GM23338 (cell line): ENCODE measurements at regions not wholly inside any gene's neighbourhood (a gene's known extent, or its start where the extent isn't known, plus 50 kb on each side); places are given as distances from the start of the nearest gene placed in this dataset.

ENCODE experiments used
- ATAC-seq: fragments of 200-7000 bp; cut with Tn5 transposase; 3 replicates; pipeline ENCODE4 v1.9.1; 2020
- DNase-seq: peaks from one replicate; pipeline ENCODE4 v3.0.0-alpha.2; 2015; ENCODE audit warnings: low spot score
- H2AFZ ChIP-seq: fragments of 200-600 bp; sonication (generic); 2 replicates; pipeline ENCODE4 v1.8.0; 2016; ENCODE audit warnings: antibody characterized with exemption, mild to moderate bottlenecking, moderate library complexity
- H3F3A ChIP-seq: fragments of 200-600 bp; sonication (generic); replicated peaks from 2 replicates; pipeline ENCODE4 v1.8.0; 2017; ENCODE audit warnings: antibody characterized with exemption, mixed run types, low read depth
- H3K27ac ChIP-seq: fragments of 200-600 bp; sonication (generic); 2 replicates; pipeline ENCODE4 v1.6.1; 2016; ENCODE audit warnings: low read depth
- H3K27me3 ChIP-seq: fragments of 200-600 bp; sonication (generic); 2 replicates; pipeline ENCODE4 v1.8.0; 2016; ENCODE audit warnings: mild to moderate bottlenecking, mixed run types, moderate library complexity; ENCODE audit not compliant: insufficient read depth
- H3K36me3 ChIP-seq: fragments of 200-600 bp; sonication (generic); 2 replicates; pipeline ENCODE4 v1.8.0; 2016; ENCODE audit warnings: mild to moderate bottlenecking; ENCODE audit not compliant: insufficient read depth
- H3K4me1 ChIP-seq: fragments of 200-600 bp; sonication (generic); 2 replicates; pipeline ENCODE4 v1.8.0; 2016; ENCODE audit warnings: mild to moderate bottlenecking, moderate library complexity; ENCODE audit not compliant: insufficient read depth
- H3K4me2 ChIP-seq: fragments of 200-600 bp; sonication (generic); 2 replicates; pipeline ENCODE4 v1.7.1; 2017; ENCODE audit warnings: mixed run types
- H3K4me3 ChIP-seq: fragments of 200-600 bp; sonication (generic); 2 replicates; pipeline ENCODE4 v1.6.1; 2016; ENCODE audit warnings: mixed run types
- H3K79me2 ChIP-seq: fragments of 200-600 bp; sonication (generic); replicated peaks from 2 replicates; pipeline ENCODE4 v1.8.0; 2017; ENCODE audit warnings: mild to moderate bottlenecking; ENCODE audit not compliant: insufficient read depth
- H3K9me2 ChIP-seq: fragments of 200-600 bp; sonication (generic); 2 replicates; pipeline ENCODE4 v1.8.0; 2017; ENCODE audit not compliant: insufficient read depth
- H4K20me1 ChIP-seq: fragments of 200-600 bp; sonication (generic); replicated peaks from 2 replicates; pipeline ENCODE4 v1.8.0; 2017; ENCODE audit warnings: mild to moderate bottlenecking; ENCODE audit not compliant: insufficient read depth
- H3K27ac Mint-ChIP-seq: 2 replicates; pipeline ENCODE4 v1.8.0; 2020; ENCODE audit warnings: inconsistent platforms, mild to moderate bottlenecking, moderate library complexity, mixed read lengths
- H3K27me3 Mint-ChIP-seq: 3 replicates; pipeline ENCODE4 v1.8.0; 2022; ENCODE audit warnings: low read depth, mild to moderate bottlenecking, moderate library complexity, mixed read lengths, inconsistent platforms; ENCODE audit not compliant: insufficient read depth, poor library complexity
- H3K36me3 Mint-ChIP-seq: 3 replicates; pipeline ENCODE4 v1.8.0; 2021; ENCODE audit warnings: low read depth, mild to moderate bottlenecking, inconsistent platforms, moderate library complexity, mixed read lengths
- H3K4me1 Mint-ChIP-seq: 3 replicates; pipeline ENCODE4 v1.8.0; 2020; ENCODE audit warnings: mild to moderate bottlenecking, inconsistent platforms, mixed read lengths
- H3K4me3 Mint-ChIP-seq: 3 replicates; pipeline ENCODE4 v1.8.0; 2021; ENCODE audit warnings: moderate library complexity, mild to moderate bottlenecking, inconsistent platforms, mixed read lengths
- H3K9me3 Mint-ChIP-seq: 3 replicates; pipeline ENCODE4 v1.8.0; 2020; ENCODE audit warnings: moderate library complexity, mild to moderate bottlenecking, inconsistent platforms, mixed read lengths
- CREB1 ChIP-seq: fragments of 250-450 bp; sonication (Bioruptor Pico); IDR thresholded peaks from 2 replicates; pipeline ENCODE4 v1.5.0; 2020; ENCODE audit warnings: low read depth, mild to moderate bottlenecking, moderate library complexity
- CTCF ChIP-seq, 2 experiments: fragments of 200-600 bp in 1 of 2; sonication (generic) in 1 of 2; conservative IDR thresholded peaks; 2 replicates each; pipeline versions ENCODE4 v1.5.1 to v1.6.1; 2016 to 2017; ENCODE audit warnings: antibody characterized with exemption in 2 of 2, low read depth in 2 of 2, mild to moderate bottlenecking in 2 of 2, moderate library complexity in 1 of 2
- ETS1 ChIP-seq: IDR thresholded peaks from 2 replicates; pipeline ENCODE4 v1.6.1; 2016; ENCODE audit warnings: antibody characterized with exemption
- EZH2 ChIP-seq: fragments of 200-600 bp; sonication (generic); IDR thresholded peaks from one replicate; pipeline ENCODE4 v1.8.0; 2017; ENCODE audit warnings: antibody characterized with exemption, mild to moderate bottlenecking, low read depth; ENCODE audit not compliant: unreplicated experiment
- NANOG ChIP-seq: IDR thresholded peaks from 2 replicates; pipeline ENCODE4 v1.6.1; 2016; ENCODE audit warnings: antibody characterized with exemption, borderline replicate concordance
- POLR2AphosphoS5 ChIP-seq: IDR thresholded peaks from 2 replicates; pipeline ENCODE4 v1.6.1; 2016; ENCODE audit warnings: antibody characterized with exemption, low read depth
- REST ChIP-seq: IDR thresholded peaks from one replicate; pipeline ENCODE4 v1.6.1; 2018; ENCODE audit warnings: antibody characterized with exemption; ENCODE audit not compliant: unreplicated experiment
- STAT1 ChIP-seq: IDR thresholded peaks from one replicate; pipeline ENCODE4 v1.6.1; 2016; ENCODE audit warnings: antibody characterized with exemption; ENCODE audit not compliant: unreplicated experiment
- ZNF114 ChIP-seq: fragments of 250-450 bp; sonication (Bioruptor Pico); IDR thresholded peaks from 2 replicates; pipeline ENCODE4 v1.5.0; 2020; ENCODE audit warnings: mild to moderate bottlenecking, moderate library complexity
- ZNF331 ChIP-seq: fragments of 250-450 bp; sonication (Bioruptor Pico); IDR thresholded peaks from 2 replicates; pipeline ENCODE4 v1.5.0; 2020; ENCODE audit warnings: low read depth, mild to moderate bottlenecking, moderate library complexity
- ZNF462 ChIP-seq: fragments of 250-450 bp; sonication (Bioruptor Pico); IDR thresholded peaks from 2 replicates; pipeline ENCODE4 v1.5.0; 2020; ENCODE audit warnings: mild to moderate bottlenecking, moderate library complexity

GRCh38 chr3:40717471-40717870, 192.7 kb downstream of the ZNF621 start:
- no peak for TF ChIP-seq ZNF462 (CRISPR knock-in tag)
- no peak for TF ChIP-seq STAT1
- TF ChIP-seq ZNF114 (CRISPR knock-in tag), result no peak
- no peak for TF ChIP-seq REST
- no peak for TF ChIP-seq NANOG
- no peak for TF ChIP-seq CREB1
- no peak for TF ChIP-seq CTCF (conservative IDR thresholded peaks at IDR 0.05; ENCODE audit: low read depth in 2 of 2)
- TF ChIP-seq POLR2AphosphoS5, result no peak
- TF ChIP-seq ETS1, result no peak
- TF ChIP-seq ZNF331 (CRISPR knock-in tag), result no peak
- TF ChIP-seq EZH2, result no peak
- H3K36me3 Mint-ChIP-seq, result no peaks in the 10 kb centered on the region
- ATAC-seq (no peak), DNase-seq (no peak)
- H3F3A ChIP-seq, result no peaks in the 10 kb centered on the region
- H3K27ac ChIP-seq, result no peak overlapping the region
- peaks cover 6% of the 10 kb centered on the region for H3K27me3 Mint-ChIP-seq
- no peaks in the 10 kb centered on the region for H3K36me3 ChIP-seq
- no peaks in the 10 kb centered on the region for H3K9me3 Mint-ChIP-seq
- no peak overlapping the region for H2AFZ ChIP-seq
- H3K4me3 ChIP-seq, result no peak overlapping the region
- H3K4me2 ChIP-seq, result no peak overlapping the region
- H4K20me1 ChIP-seq, result no peaks in the 10 kb centered on the region
- no peaks in the 10 kb centered on the region for H3K79me2 ChIP-seq
- H3K4me1 Mint-ChIP-seq, result no peaks in the 10 kb centered on the region; the same call in 1 of the 3 replicates
- no peaks in the 10 kb centered on the region for H3K4me1 ChIP-seq
- no peak overlapping the region for H3K4me3 Mint-ChIP-seq
- no peaks in the 10 kb centered on the region for H3K27me3 ChIP-seq
- no peak overlapping the region for H3K27ac Mint-ChIP-seq
- H3K9me2 ChIP-seq, result no peaks in the 10 kb centered on the region
